ENCODE measurements at regions not wholly inside any gene's neighbourhood (a gene's known extent, or its start where the extent isn't known, plus 50 kb on each side); places are given as distances from the start of the nearest gene placed in this dataset.

DNA sequence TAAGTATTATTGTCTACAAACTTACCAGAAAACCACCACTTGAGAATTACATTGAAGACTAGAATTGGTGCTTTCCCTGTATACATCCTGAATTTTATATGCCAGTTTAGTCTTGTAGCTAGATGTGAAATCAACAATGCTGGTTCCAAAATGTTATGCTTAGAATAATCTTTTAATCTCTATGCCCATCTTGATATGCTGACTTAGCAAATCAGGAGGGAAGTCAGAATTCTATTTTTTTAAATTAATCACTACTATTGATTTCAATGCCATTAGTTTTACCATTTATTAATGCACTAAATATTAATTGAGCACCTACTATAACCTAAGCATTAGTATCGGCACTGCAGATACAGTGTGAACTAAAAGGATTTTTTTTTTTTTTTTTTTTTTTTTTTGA is 641.6 kb upstream of the ADGRL4 start:
- TF ChIP-seq, protein P1, sequence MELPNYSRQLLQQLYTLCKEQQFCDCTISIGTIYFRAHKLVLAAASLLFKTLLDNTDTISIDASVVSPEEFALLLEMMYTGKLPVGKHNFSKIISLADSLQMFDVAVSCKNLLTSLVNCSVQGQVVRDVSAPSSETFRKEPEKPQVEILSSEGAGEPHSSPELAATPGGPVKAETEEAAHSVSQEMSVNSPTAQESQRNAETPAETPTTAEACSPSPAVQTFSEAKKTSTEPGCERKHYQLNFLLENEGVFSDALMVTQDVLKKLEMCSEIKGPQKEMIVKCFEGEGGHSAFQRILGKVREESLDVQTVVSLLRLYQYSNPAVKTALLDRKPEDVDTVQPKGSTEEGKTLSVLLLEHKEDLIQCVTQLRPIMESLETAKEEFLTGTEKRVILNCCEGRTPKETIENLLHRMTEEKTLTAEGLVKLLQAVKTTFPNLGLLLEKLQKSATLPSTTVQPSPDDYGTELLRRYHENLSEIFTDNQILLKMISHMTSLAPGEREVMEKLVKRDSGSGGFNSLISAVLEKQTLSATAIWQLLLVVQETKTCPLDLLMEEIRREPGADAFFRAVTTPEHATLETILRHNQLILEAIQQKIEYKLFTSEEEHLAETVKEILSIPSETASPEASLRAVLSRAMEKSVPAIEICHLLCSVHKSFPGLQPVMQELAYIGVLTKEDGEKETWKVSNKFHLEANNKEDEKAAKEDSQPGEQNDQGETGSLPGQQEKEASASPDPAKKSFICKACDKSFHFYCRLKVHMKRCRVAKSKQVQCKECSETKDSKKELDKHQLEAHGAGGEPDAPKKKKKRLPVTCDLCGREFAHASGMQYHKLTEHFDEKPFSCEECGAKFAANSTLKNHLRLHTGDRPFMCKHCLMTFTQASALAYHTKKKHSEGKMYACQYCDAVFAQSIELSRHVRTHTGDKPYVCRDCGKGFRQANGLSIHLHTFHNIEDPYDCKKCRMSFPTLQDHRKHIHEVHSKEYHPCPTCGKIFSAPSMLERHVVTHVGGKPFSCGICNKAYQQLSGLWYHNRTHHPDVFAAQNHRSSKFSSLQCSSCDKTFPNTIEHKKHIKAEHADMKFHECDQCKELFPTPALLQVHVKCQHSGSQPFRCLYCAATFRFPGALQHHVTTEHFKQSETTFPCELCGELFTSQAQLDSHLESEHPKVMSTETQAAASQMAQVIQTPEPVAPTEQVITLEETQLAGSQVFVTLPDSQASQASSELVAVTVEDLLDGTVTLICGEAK (IDR thresholded peaks at IDR 0.05): no peak
- TF ChIP-seq, protein P1 (CRISPR knock-in tag; IDR thresholded peaks at IDR 0.05): no peak
- TF ChIP-seq, protein P2, sequence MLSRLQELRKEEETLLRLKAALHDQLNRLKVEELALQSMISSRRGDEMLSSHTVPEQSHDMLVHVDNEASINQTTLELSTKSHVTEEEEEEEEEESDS (CRISPR knock-in tag; IDR thresholded peaks at IDR 0.05; ENCODE audit: borderline replicate concordance): no peak
- TF ChIP-seq ZC3H4 (CRISPR knock-in tag; IDR thresholded peaks at IDR 0.05; ENCODE audit: borderline replicate concordance) (no peak), CENPX (CRISPR knock-in tag; IDR thresholded peaks at IDR 0.05) (no peak), SP4 (CRISPR knock-in tag; IDR thresholded peaks at IDR 0.05) (no peak), EP300 (IDR thresholded peaks at IDR 0.05; ENCODE audit: low read depth in 2 of 2, low read length in 2 of 2) (no peak), EP300 (CRISPR knock-in tag; IDR thresholded peaks at IDR 0.05; ENCODE audit: borderline replicate concordance) (no peak)
- TF ChIP-seq, protein P3, sequence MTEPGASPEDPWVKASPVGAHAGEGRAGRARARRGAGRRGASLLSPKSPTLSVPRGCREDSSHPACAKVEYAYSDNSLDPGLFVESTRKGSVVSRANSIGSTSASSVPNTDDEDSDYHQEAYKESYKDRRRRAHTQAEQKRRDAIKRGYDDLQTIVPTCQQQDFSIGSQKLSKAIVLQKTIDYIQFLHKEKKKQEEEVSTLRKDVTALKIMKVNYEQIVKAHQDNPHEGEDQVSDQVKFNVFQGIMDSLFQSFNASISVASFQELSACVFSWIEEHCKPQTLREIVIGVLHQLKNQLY (CRISPR knock-in tag; IDR thresholded peaks at IDR 0.05): no peak

Data from HepG2 (cell line).